HepG2 (cell line): ENCODE measurements at regions not wholly inside any gene's neighbourhood (a gene's known extent, or its start where the extent isn't known, plus 50 kb on each side); places are given as distances from the start of the nearest gene placed in this dataset.

Experiments
- ATAC-seq: fragments of 200-7000 bp; cut with Tn5 transposase; 3 replicates; pipeline ENCODE4 v1.9.1; 2020; ENCODE audit warnings: mild to moderate bottlenecking, moderate library complexity
- BruUV-seq: library from RNA; stranded (reverse); fragments of 400-500 nt; replicated peaks from 2 replicates; lab custom pipeline; 2021; lab: Mats Ljungman, UMichigan
- CTCF ChIA-PET: fragments of 300-600 bp; formaldehyde crosslinking; extraction: SDS; loops from one replicate; lab custom pipeline; 2021; ENCODE audit warnings: low total read pairs, inconsistent platforms, low intra/inter-chr PET ratio; lab: Yijun Ruan, JAX
- POLR2A ChIA-PET: fragments of 350-600 bp; sonication (Branson Sonifier 250); formaldehyde crosslinking; loops from one replicate; lab custom pipeline; 2020; ENCODE audit warnings: antibody characterized with exemption, inconsistent platforms; lab: Yijun Ruan, JAX
- DNase-seq: peaks from one replicate; pipeline ENCODE4 v3.0.0-alpha.2; 2015; ENCODE audit warnings: low spot score
- FAIRE-seq: peaks from 3 replicates; lab custom pipeline; 2011; peaks lifted over from hg19 to GRCh38; lab: Jason Lieb, UNC
- H2AFZ ChIP-seq: one replicate; pipeline ENCODE4 v1.6.1; 2011; ENCODE audit warnings: low read length, inconsistent platforms
- H3K27ac ChIP-seq: fragments of 300-600 bp; 3 replicates; pipeline ENCODE4 v1.8.0; 2011; ENCODE audit warnings: mixed run types, mild to moderate bottlenecking, mixed read lengths, low read length, inconsistent platforms; ENCODE audit not compliant: insufficient read depth; ENCODE audit errors: extremely low read length
- H3K27me3 ChIP-seq, 2 experiments: fragments of 200-600 bp in 1 of 2; 2 replicates in 1 of 2; 3 replicates in 1 of 2; pipeline versions ENCODE4 v1.6.0 to v1.8.0; 2011; ENCODE audit warnings: low read length in 2 of 2, mild to moderate bottlenecking in 2 of 2, moderate library complexity in 2 of 2, inconsistent platforms in 1 of 2; ENCODE audit not compliant: insufficient read depth in 2 of 2, control insufficient read depth in 1 of 2
- H3K36me3 ChIP-seq, 2 experiments: fragments of 200-600 bp in 1 of 2; replicated peaks in 1 of 2; 2 replicates in 1 of 2; 3 replicates in 1 of 2; pipeline versions ENCODE4 v1.5.1 to v1.8.0; 2011; ENCODE audit warnings: low read length in 2 of 2, inconsistent platforms in 1 of 2; ENCODE audit not compliant: insufficient read depth in 2 of 2, control insufficient read depth in 1 of 2
- H3K4me1 ChIP-seq: 2 replicates; pipeline ENCODE4 v1.5.1; 2012; ENCODE audit warnings: low read length, inconsistent platforms; ENCODE audit not compliant: insufficient read depth
- H3K4me2 ChIP-seq: 2 replicates; pipeline ENCODE4 v1.6.0; 2011; ENCODE audit warnings: low read depth, low read length, inconsistent platforms
- H3K4me3 ChIP-seq, 3 experiments: fragments of 200-600 bp in 1 of 3; sonication (generic), shearing (Covaris generic) in 1 of 3; replicated peaks in 1 of 3; 2 replicates each; pipeline ENCODE4 v1.5.1; 2011 to 2016; ENCODE audit warnings: low read length in 3 of 3, inconsistent platforms in 2 of 3, low read depth in 2 of 3, mild to moderate bottlenecking in 2 of 3, control low read depth in 1 of 3, mixed read lengths in 1 of 3; ENCODE audit not compliant: insufficient read depth in 1 of 3
- H3K79me2 ChIP-seq: one replicate; pipeline ENCODE4 v1.6.1; 2011; ENCODE audit warnings: low read length, inconsistent platforms; ENCODE audit not compliant: insufficient read depth
- H3K9ac ChIP-seq: 2 replicates; pipeline ENCODE4 v1.6.0; 2011; ENCODE audit warnings: mild to moderate bottlenecking, low read depth, low read length, inconsistent platforms; ENCODE audit not compliant: insufficient read depth
- H3K9me3 ChIP-seq: 2 replicates; pipeline ENCODE4 v1.5.1; 2012; ENCODE audit warnings: mild to moderate bottlenecking, low read length
- H4K20me1 ChIP-seq: 2 replicates; pipeline ENCODE4 v1.6.0; 2011; ENCODE audit warnings: inconsistent platforms, mild to moderate bottlenecking, low read length, moderate library complexity; ENCODE audit not compliant: insufficient read depth
- HHEX ChIP-seq: IDR thresholded peaks from 2 replicates; pipeline ENCODE4 v1.6.1; 2016; ENCODE audit warnings: control low read depth
- ISL2 ChIP-seq: sonication (generic); formaldehyde crosslinking; IDR thresholded peaks from 2 replicates; pipeline ENCODE4 v1.5.0; 2020; ENCODE audit warnings: missing genetic modification reagents
- KDM5A ChIP-seq: fragments of 200-600 bp; sonication (generic); IDR thresholded peaks from 2 replicates; pipeline ENCODE4 v1.7.0; 2018; ENCODE audit warnings: antibody characterized with exemption, mild to moderate bottlenecking, low read length, borderline replicate concordance
- NR2F6 ChIP-seq, 2 experiments: IDR thresholded peaks; 2 replicates each; pipeline ENCODE4 v1.6.1; 2016; ENCODE audit warnings: antibody characterized with exemption in 1 of 2, mild to moderate bottlenecking in 1 of 2
- PAF1 ChIP-seq: IDR thresholded peaks from 2 replicates; pipeline ENCODE4 v1.6.1; 2016; ENCODE audit warnings: missing genetic modification reagents, missing compliant biosample characterization
- PITX1 ChIP-seq: sonication (generic); formaldehyde crosslinking; IDR thresholded peaks from 2 replicates; pipeline ENCODE4 v1.5.1; 2020; ENCODE audit warnings: mild to moderate bottlenecking, missing genetic modification reagents
- ZNF234 ChIP-seq: sonication (generic); formaldehyde crosslinking; conservative IDR thresholded peaks from 2 replicates; pipeline ENCODE4 v1.5.1; 2020; ENCODE audit warnings: mild to moderate bottlenecking, missing genetic modification reagents
- ZNF282 ChIP-seq: fragments of 450-650 bp; IDR thresholded peaks from 2 replicates; pipeline ENCODE4 v1.6.1; 2018; ENCODE audit not compliant: partially characterized antibody
- ZNF331 ChIP-seq: sonication (generic); formaldehyde crosslinking; IDR thresholded peaks from 2 replicates; pipeline ENCODE4 v1.4.0; 2020; ENCODE audit warnings: missing genetic modification reagents
- ZNF446 ChIP-seq: sonication (generic); formaldehyde crosslinking; IDR thresholded peaks from 2 replicates; pipeline ENCODE4 v1.5.0; 2020; ENCODE audit warnings: mild to moderate bottlenecking, missing genetic modification reagents
- ZSCAN20 ChIP-seq: sonication (generic); formaldehyde crosslinking; IDR thresholded peaks from 2 replicates; pipeline ENCODE4 v1.4.0; 2020; ENCODE audit warnings: missing genetic modification reagents, mild to moderate bottlenecking, borderline replicate concordance
- WGBS: methylation state at CpG from one replicate; pipeline ENCODE4 v1.1.6; 2017; ENCODE audit warnings: low lambda C conversion rate; 5-methylcytosine and 5-hydroxymethylcytosine counted together
- in situ Hi-C: cut with HindIII; loops from 2 replicates; pipeline ENCODE4 v1.10.0; 2017; ENCODE audit warnings: low pct_unique_long_range_greater_than_20kb; ENCODE audit not compliant: extremely low pct_ligation_motif_present
- intact Hi-C: fragments of 100-400 bp; cut with micrococcal nuclease; formaldehyde crosslinking; loops from one replicate; pipeline ENCODE4 v1.10.0; 2022; ENCODE audit not compliant: unreplicated experiment
- TF ChIP-seq, protein P1 (sequence below): sonication (generic); formaldehyde crosslinking; conservative IDR thresholded peaks from 2 replicates; pipeline ENCODE4 v1.4.0; 2020; ENCODE audit warnings: missing genetic modification reagents
- TF ChIP-seq, protein P2 (sequence below): sonication (generic); formaldehyde crosslinking; IDR thresholded peaks from 2 replicates; pipeline ENCODE4 v1.4.0; 2020; ENCODE audit warnings: missing genetic modification reagents

GRCh38 chr11:109150581-109150980 is 271.4 kb upstream of the C11orf87 start:
- DNase-seq (no peak), FAIRE-seq (no peak), ATAC-seq (no peak)
- in situ Hi-C loops (no loop called here), intact Hi-C loops (no loop called here)
- ChIA-PET CTCF (no interaction called here), POLR2A (no interaction called here)
- Histone ChIP-seq H3K36me3 (no peaks in the 10 kb centered on the region), H4K20me1 (no peaks in the 10 kb centered on the region), H3K27me3 (no peaks in the 10 kb centered on the region), H3K4me2 (no peak overlapping the region), H2AFZ (no peak overlapping the region), H3K79me2 (no peaks in the 10 kb centered on the region), H3K9ac (no peak overlapping the region), H3K4me1 (no peaks in the 10 kb centered on the region), H3K4me3 (no peak overlapping the region), H3K9me3 (no peaks in the 10 kb centered on the region), H3K27ac (no peak overlapping the region)
- no TSS peak for BruUV-seq
- WGBS: 0% methylated on average over 2 of the region's 2 CpGs
- TF ChIP-seq NR2F6 (IDR thresholded peaks at IDR 0.05) (no peak), NR2F6 (CRISPR knock-in tag; IDR thresholded peaks at IDR 0.05) (no peak), ZNF282 (no peak), KDM5A (no peak), PITX1 (CRISPR knock-in tag) (no peak), ISL2 (CRISPR knock-in tag) (no peak), PAF1 (CRISPR knock-in tag) (no peak), HHEX (CRISPR knock-in tag) (no peak), ZNF446 (CRISPR knock-in tag) (no peak), ZSCAN20 (CRISPR knock-in tag) (no peak), ZNF234 (no peak), ZNF331 (CRISPR knock-in tag) (no peak)
- TF ChIP-seq, protein P1, sequence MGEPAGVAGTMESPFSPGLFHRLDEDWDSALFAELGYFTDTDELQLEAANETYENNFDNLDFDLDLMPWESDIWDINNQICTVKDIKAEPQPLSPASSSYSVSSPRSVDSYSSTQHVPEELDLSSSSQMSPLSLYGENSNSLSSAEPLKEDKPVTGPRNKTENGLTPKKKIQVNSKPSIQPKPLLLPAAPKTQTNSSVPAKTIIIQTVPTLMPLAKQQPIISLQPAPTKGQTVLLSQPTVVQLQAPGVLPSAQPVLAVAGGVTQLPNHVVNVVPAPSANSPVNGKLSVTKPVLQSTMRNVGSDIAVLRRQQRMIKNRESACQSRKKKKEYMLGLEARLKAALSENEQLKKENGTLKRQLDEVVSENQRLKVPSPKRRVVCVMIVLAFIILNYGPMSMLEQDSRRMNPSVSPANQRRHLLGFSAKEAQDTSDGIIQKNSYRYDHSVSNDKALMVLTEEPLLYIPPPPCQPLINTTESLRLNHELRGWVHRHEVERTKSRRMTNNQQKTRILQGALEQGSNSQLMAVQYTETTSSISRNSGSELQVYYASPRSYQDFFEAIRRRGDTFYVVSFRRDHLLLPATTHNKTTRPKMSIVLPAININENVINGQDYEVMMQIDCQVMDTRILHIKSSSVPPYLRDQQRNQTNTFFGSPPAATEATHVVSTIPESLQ (CRISPR knock-in tag): no peak
- TF ChIP-seq, protein P2, sequence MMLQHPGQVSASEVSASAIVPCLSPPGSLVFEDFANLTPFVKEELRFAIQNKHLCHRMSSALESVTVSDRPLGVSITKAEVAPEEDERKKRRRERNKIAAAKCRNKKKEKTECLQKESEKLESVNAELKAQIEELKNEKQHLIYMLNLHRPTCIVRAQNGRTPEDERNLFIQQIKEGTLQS (CRISPR knock-in tag): no peak
